ENCODE measurements at regions not wholly inside any gene's neighbourhood (a gene's known extent, or its start where the extent isn't known, plus 50 kb on each side); places are given as distances from the start of the nearest gene placed in this dataset.
A peak's percentile ranks its signal among the peaks of the same experiment; 100 is the strongest.

- Mint-ChIP-seq H3K4me1 (peaks cover 3% of the 10 kb centered on the region), H3K27me3 (peaks cover 19% of the 10 kb centered on the region), H3K9me3 (peaks cover 1% of the 10 kb centered on the region), H3K4me3 (no peak overlapping the region), H3K36me3 (ENCODE audit: low read depth) (no peaks in the 10 kb centered on the region), H3K27ac (no peak overlapping the region)
- DNase-seq (no peak), ATAC-seq (no peak)
Observed at GRCh38 chr2:45182667-45183295, 173.5 kb upstream of the SIX2 start.

- H3K4me3 Mint-ChIP-seq: no peak overlapping the region
- H3K4me1 Mint-ChIP-seq: peaks cover 7% of the 10 kb centered on the region
- no peaks in the 10 kb centered on the region for H3K36me3 Mint-ChIP-seq (ENCODE audit: low read depth)
- DNase-seq (no peak), ATAC-seq (no peak)
- peaks cover 25% of the 10 kb centered on the region for H3K27me3 Mint-ChIP-seq
- no peak overlapping the region for H3K27ac Mint-ChIP-seq
- peaks cover 12% of the 10 kb centered on the region for H3K9me3 Mint-ChIP-seq
Observed at GRCh38 chr2:45180779-45181178, 171.5 kb upstream of the SIX2 start.

GRCh38 chr2:45180033-45180746 lies 170.9 kb upstream of the SIX2 start:
- no peak overlapping the region for H3K4me3 Mint-ChIP-seq
- DNase-seq (no peak), ATAC-seq (no peak)
- H3K4me1 Mint-ChIP-seq: peaks cover 7% of the 10 kb centered on the region
- peaks cover 12% of the 10 kb centered on the region for H3K9me3 Mint-ChIP-seq
- no peak overlapping the region for H3K27ac Mint-ChIP-seq
- H3K36me3 Mint-ChIP-seq (ENCODE audit: low read depth): no peaks in the 10 kb centered on the region
- peaks cover 25% of the 10 kb centered on the region for H3K27me3 Mint-ChIP-seq

- no peak overlapping the region for H3K27ac Mint-ChIP-seq
- peaks cover 7% of the 10 kb centered on the region for H3K4me1 Mint-ChIP-seq
- H3K27me3 Mint-ChIP-seq: peaks cover 34% of the 10 kb centered on the region
- no peaks in the 10 kb centered on the region for H3K36me3 Mint-ChIP-seq (ENCODE audit: low read depth)
- ATAC-seq (no peak), DNase-seq (no peak)
- no peak overlapping the region for H3K4me3 Mint-ChIP-seq
- H3K9me3 Mint-ChIP-seq: peaks cover 12% of the 10 kb centered on the region
Observed at GRCh38 chr2:45178854-45179253, 169.6 kb upstream of the SIX2 start.

GRCh38 chr2:45178359-45178758 lies 169.1 kb upstream of the SIX2 start:
- Mint-ChIP-seq H3K27me3 (peaks cover 37% of the 10 kb centered on the region), H3K27ac (no peak overlapping the region), H3K4me3 (no peak overlapping the region), H3K36me3 (ENCODE audit: low read depth) (no peaks in the 10 kb centered on the region), H3K9me3 (peaks cover 12% of the 10 kb centered on the region), H3K4me1 (peaks cover 7% of the 10 kb centered on the region)
- DNase-seq (no peak), ATAC-seq (no peak)

- Mint-ChIP-seq H3K4me3 (no peak overlapping the region), H3K27me3 (peaks cover 41% of the 10 kb centered on the region), H3K36me3 (ENCODE audit: low read depth) (no peaks in the 10 kb centered on the region), H3K9me3 (peaks cover 12% of the 10 kb centered on the region), H3K4me1 (peaks cover 7% of the 10 kb centered on the region), H3K27ac (no peak overlapping the region)
- DNase-seq (no peak), ATAC-seq (no peak)
Observed at GRCh38 chr2:45177870-45178269, 168.6 kb upstream of the SIX2 start.

GRCh38 chr2:45176390-45176789 lies 167.1 kb upstream of the SIX2 start:
- peaks cover 7% of the 10 kb centered on the region for H3K4me1 Mint-ChIP-seq
- no peaks in the 10 kb centered on the region for H3K36me3 Mint-ChIP-seq (ENCODE audit: low read depth)
- peaks cover 47% of the 10 kb centered on the region for H3K27me3 Mint-ChIP-seq
- ATAC-seq (no peak), DNase-seq (no peak)
- H3K4me3 Mint-ChIP-seq: no peak overlapping the region
- H3K9me3 Mint-ChIP-seq: peaks cover 12% of the 10 kb centered on the region
- H3K27ac Mint-ChIP-seq: no peak overlapping the region

GRCh38 chr2:45173513-45173912 lies 164.3 kb upstream of the SIX2 start:
- no peak for DNase-seq

GRCh38 chr2:45172760-45173392 lies 163.6 kb upstream of the SIX2 start:
- Mint-ChIP-seq H3K27ac (no peak overlapping the region), H3K9me3 (peaks cover 12% of the 10 kb centered on the region), H3K4me1 (peaks cover 10% of the 10 kb centered on the region), H3K27me3 (peaks cover 64% of the 10 kb centered on the region), H3K4me3 (no peak overlapping the region), H3K36me3 (ENCODE audit: low read depth) (no peaks in the 10 kb centered on the region)
- DNase-seq (no peak), ATAC-seq (no peak)

More at GRCh38 chr2:45173513-45173912, 164.3 kb upstream of the SIX2 start:
- H3K27ac Mint-ChIP-seq: no peak overlapping the region
- H3K4me3 Mint-ChIP-seq: no peak overlapping the region
- peaks cover 11% of the 10 kb centered on the region for H3K4me1 Mint-ChIP-seq
- H3K36me3 Mint-ChIP-seq (ENCODE audit: low read depth): no peaks in the 10 kb centered on the region
- H3K27me3 Mint-ChIP-seq: peaks cover 57% of the 10 kb centered on the region
- peaks cover 12% of the 10 kb centered on the region for H3K9me3 Mint-ChIP-seq
- no peak for ATAC-seq

GRCh38 chr2:45172142-45172541 lies 162.9 kb upstream of the SIX2 start:
- DNase-seq: no peak
- H3K4me1 Mint-ChIP-seq: peaks cover 5% of the 10 kb centered on the region
- H3K27me3 Mint-ChIP-seq: peaks cover 66% of the 10 kb centered on the region
- no peak overlapping the region for H3K27ac Mint-ChIP-seq
- no peak overlapping the region for H3K4me3 Mint-ChIP-seq
- ATAC-seq: no peak
- H3K36me3 Mint-ChIP-seq (ENCODE audit: low read depth): no peaks in the 10 kb centered on the region
- peaks cover 5% of the 10 kb centered on the region for H3K9me3 Mint-ChIP-seq

GRCh38 chr2:45171136-45171501 lies 161.9 kb upstream of the SIX2 start:
- Mint-ChIP-seq H3K9me3 (no peaks in the 10 kb centered on the region), H3K4me1 (peaks cover 5% of the 10 kb centered on the region), H3K36me3 (ENCODE audit: low read depth) (no peaks in the 10 kb centered on the region), H3K27me3 (peaks cover 64% of the 10 kb centered on the region), H3K27ac (no peak overlapping the region), H3K4me3 (no peak overlapping the region)
- no peak for ATAC-seq
- DNase-seq: no peak

- ATAC-seq (no peak), DNase-seq (no peak)
- Mint-ChIP-seq H3K36me3 (ENCODE audit: low read depth) (no peaks in the 10 kb centered on the region), H3K4me1 (peaks cover 5% of the 10 kb centered on the region), H3K27ac (no peak overlapping the region), H3K9me3 (no peaks in the 10 kb centered on the region), H3K27me3 (peaks cover 70% of the 10 kb centered on the region), H3K4me3 (no peak overlapping the region)
Observed at GRCh38 chr2:45170191-45171135, 161.2 kb upstream of the SIX2 start.

GRCh38 chr2:45169339-45170190 lies 160.3 kb upstream of the SIX2 start:
- peak; percentile 7 for ATAC-seq
- H3K27ac Mint-ChIP-seq: no peak overlapping the region
- H3K4me3 Mint-ChIP-seq: peak overlapping the region; percentile 50
- DNase-seq: peak; percentile 12
- no peaks in the 10 kb centered on the region for H3K9me3 Mint-ChIP-seq
- peaks cover 5% of the 10 kb centered on the region for H3K4me1 Mint-ChIP-seq
- H3K36me3 Mint-ChIP-seq (ENCODE audit: low read depth): no peaks in the 10 kb centered on the region
- peaks cover 74% of the 10 kb centered on the region for H3K27me3 Mint-ChIP-seq

All from activated naive CD8-positive, alpha-beta T cell treated with anti-CD3 and anti-CD28 coated beads, Interleukin-2, amount 50 U/mL, for 24 hours (primary cell).